ENCODE measurements at regions not wholly inside any gene's neighbourhood (a gene's known extent, or its start where the extent isn't known, plus 50 kb on each side); places are given as distances from the start of the nearest gene placed in this dataset.

GRCh38 chr1:4056422-4056821 is 156.3 kb upstream of the C1orf174 start:
- DNase-seq (ENCODE audit: extremely low read depth, low read depth), result no peak
- no peak for TF ChIP-seq CTCF (IDR thresholded peaks at IDR 0.05; ENCODE audit: low read depth, low read length, missing control alignments)
- no peak overlapping the region for H3K4me3 ChIP-seq (replicated peaks; ENCODE audit: low read depth, low read length)

- no peak for TF ChIP-seq CTCF (IDR thresholded peaks at IDR 0.05; ENCODE audit: low read depth, low read length, missing control alignments)
- no peak overlapping the region for H3K4me3 ChIP-seq (replicated peaks; ENCODE audit: low read depth, low read length)
- no peak for DNase-seq (ENCODE audit: extremely low read depth, low read depth)
These were observed 156.9 kb upstream of the C1orf174 start for GRCh38 chr1:4056989-4057388.

GRCh38 chr1:4057603-4058002 is 157.5 kb upstream of the C1orf174 start:
- DNase-seq (ENCODE audit: extremely low read depth, low read depth), result no peak
- no peak overlapping the region for H3K4me3 ChIP-seq (replicated peaks; ENCODE audit: low read depth, low read length)
- TF ChIP-seq CTCF (IDR thresholded peaks at IDR 0.05; ENCODE audit: low read depth, low read length, missing control alignments), result no peak

DNA sequence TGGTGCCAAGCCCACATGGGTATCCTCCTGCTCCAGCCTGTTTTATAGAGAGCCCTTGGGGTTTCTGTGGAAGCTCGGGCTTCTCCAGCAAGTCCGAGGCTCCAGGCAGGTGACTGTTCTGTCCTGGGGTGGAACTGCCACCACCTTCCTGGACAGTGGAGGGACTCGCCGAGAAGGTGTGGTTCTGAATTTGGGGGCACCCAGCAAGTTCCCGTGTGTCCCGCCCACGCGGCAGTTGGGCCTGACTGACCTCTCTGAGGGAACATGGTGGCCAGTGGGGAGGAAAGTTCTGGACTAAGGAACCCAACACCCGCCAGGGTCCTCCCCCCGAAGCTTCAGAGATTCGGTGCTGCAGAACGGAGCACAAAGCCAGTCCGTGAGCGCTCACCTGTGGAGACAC is 158.1 kb upstream of the C1orf174 start:
- no peak overlapping the region for H3K4me3 ChIP-seq (replicated peaks; ENCODE audit: low read depth, low read length)

DNA sequence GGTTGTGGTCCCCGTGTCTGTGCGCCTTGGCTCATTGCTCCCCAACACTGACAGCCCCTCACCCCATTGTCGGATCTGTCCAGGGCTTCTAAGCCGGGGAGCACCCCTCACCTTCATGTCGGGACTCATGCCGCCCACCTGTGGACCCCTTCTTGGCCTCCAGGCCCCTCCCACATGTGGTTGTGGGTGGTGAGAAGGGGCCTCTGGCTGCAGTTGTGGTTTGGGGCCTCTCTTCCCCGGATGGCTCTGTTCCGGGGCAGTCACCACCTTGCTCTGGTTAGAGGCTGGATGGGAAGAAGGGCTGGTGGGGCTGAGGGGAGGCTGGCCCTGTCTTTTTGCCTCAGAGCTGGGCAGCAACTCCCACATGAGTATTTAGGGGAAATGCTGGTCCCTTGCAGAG is 158.6 kb upstream of the C1orf174 start:
- no peak for TF ChIP-seq CTCF (IDR thresholded peaks at IDR 0.05; ENCODE audit: low read depth, low read length, missing control alignments)
- no peak overlapping the region for H3K4me3 ChIP-seq (replicated peaks; ENCODE audit: low read depth, low read length)
- DNase-seq (ENCODE audit: extremely low read depth, low read depth), result no peak

More for the DNA sequence above, 158.1 kb upstream of the C1orf174 start:
- no peak for DNase-seq (ENCODE audit: extremely low read depth, low read depth)
- TF ChIP-seq CTCF (IDR thresholded peaks at IDR 0.05; ENCODE audit: low read depth, low read length, missing control alignments), result no peak

DNA sequence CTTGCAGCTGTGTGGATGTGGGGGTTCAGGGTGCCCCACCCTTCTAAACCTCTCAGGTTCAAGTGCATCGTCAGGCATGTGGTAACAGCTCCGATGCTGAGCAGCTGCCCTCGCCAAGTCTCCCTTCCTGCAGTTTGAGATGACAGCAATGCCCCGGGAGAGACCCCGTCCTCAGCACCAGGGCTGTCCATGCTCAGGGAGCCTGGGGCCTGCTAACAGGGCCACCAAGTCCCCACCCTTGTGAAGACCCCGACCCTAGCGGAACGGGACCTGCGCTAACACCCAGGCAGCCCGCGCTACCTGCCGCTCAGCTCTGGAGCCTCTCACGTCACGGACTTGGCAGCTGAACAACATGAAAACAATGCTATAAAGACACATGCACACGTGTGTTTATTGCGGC is 159.2 kb upstream of the C1orf174 start:
- no peak overlapping the region for H3K4me3 ChIP-seq (replicated peaks; ENCODE audit: low read depth, low read length)
- DNase-seq (ENCODE audit: extremely low read depth, low read depth), result no peak
- no peak for TF ChIP-seq CTCF (IDR thresholded peaks at IDR 0.05; ENCODE audit: low read depth, low read length, missing control alignments)

DNA sequence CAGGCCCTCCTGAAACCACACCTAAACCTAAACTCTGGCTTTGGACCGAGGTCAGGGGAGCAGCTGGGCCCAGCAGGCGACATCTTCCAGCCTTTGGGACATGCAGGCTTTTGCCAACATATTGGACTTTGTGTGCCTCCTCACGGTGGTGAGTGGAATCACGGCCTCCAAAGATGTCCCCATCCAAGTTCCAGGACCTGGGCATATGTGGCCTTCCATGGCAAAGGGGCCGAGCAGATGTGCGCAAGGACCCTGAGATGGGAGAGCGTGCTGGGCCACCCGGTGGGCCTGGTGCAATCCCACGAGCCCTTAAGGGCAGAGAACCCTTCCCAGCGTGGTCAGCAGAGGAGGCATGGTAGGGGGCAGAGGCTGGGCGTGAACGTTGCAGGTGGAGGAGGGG is 160.8 kb upstream of the C1orf174 start:
- DNase-seq (ENCODE audit: extremely low read depth, low read depth), result no peak
- TF ChIP-seq CTCF (IDR thresholded peaks at IDR 0.05; ENCODE audit: low read depth, low read length, missing control alignments), result no peak
- H3K4me3 ChIP-seq (replicated peaks; ENCODE audit: low read depth, low read length), result no peak overlapping the region

All from HFF-Myc (cell line).